Lower leg skin (tissue), 3 donors: ENCODE measurements at regions not wholly inside any gene's neighbourhood (a gene's known extent, or its start where the extent isn't known, plus 50 kb on each side); places are given as distances from the start of the nearest gene placed in this dataset.

Experiments used
- CTCF ChIP-seq, 3 donors: fragments of 450-650 bp; IDR thresholded peaks; one replicate each; pipeline ENCODE4 v1.5.1; 2016; ENCODE audit warnings: antibody characterized with exemption in 3 of 3, mild to moderate bottlenecking in 3 of 3, moderate library complexity in 2 of 3
- POLR2A ChIP-seq, 2 donors: fragments of 450-650 bp; IDR thresholded peaks; one replicate each; pipeline ENCODE4 v1.6.1; 2016 to 2017; ENCODE audit warnings: antibody characterized with exemption in 2 of 2, mild to moderate bottlenecking in 1 of 2, moderate library complexity in 1 of 2

GRCh38 chrX:96112689-96113088 is 572.0 kb upstream of the DIAPH2 start:
- no peak for TF ChIP-seq POLR2A (IDR thresholded peaks at IDR 0.05)
- TF ChIP-seq CTCF (IDR thresholded peaks at IDR 0.05): no peak
